ENCODE measurements at regions not wholly inside any gene's neighbourhood (a gene's known extent, or its start where the extent isn't known, plus 50 kb on each side); places are given as distances from the start of the nearest gene placed in this dataset.

GRCh38 chr6:6900569-6901204, 207.1 kb upstream of the RREB1 start:
- TF ChIP-seq CTCF (IDR thresholded peaks at IDR 0.05) = no peak
- TF ChIP-seq POLR2A (IDR thresholded peaks at IDR 0.05) = no peak

Data from uterus (tissue), 2 donors.